Naive thymus-derived CD4-positive, alpha-beta T cell (primary cell): ENCODE measurements at regions not wholly inside any gene's neighbourhood (a gene's known extent, or its start where the extent isn't known, plus 50 kb on each side); places are given as distances from the start of the nearest gene placed in this dataset.

Experiments
- ATAC-seq: fragments of 150-1000 bp; cut with Tn5 transposase; 2 replicates; pipeline ENCODE4 v1.10.0; 2021; ENCODE audit warnings: mild to moderate bottlenecking, moderate library complexity
- CTCF ChIA-PET: fragments of 350-600 bp; sonication (Branson Sonifier 250); formaldehyde crosslinking; loops from one replicate; lab custom pipeline; 2021; ENCODE audit warnings: antibody characterized with exemption; lab: Charles Lee
- POLR2A ChIA-PET: fragments of 350-600 bp; sonication (Branson Sonifier 250); formaldehyde crosslinking; loops from one replicate; lab custom pipeline; 2021; ENCODE audit warnings: antibody characterized with exemption, inconsistent platforms; lab: Charles Lee
- DNase-seq, 9 donors: peaks; one replicate each; pipeline versions ENCODE4 v3.0.0 to v3.0.0-alpha.2; 2020 to 2022; ENCODE audit warnings: mixed read lengths in 1 of 9
- H3K27ac ChIP-seq: one replicate; pipeline ENCODE4 v1.7.0; 2013; ENCODE audit warnings: mild to moderate bottlenecking, low read depth, low read length, moderate library complexity
- H3K27me3 ChIP-seq, 2 donors: one replicate each; pipeline ENCODE4 v1.7.0; 2013; ENCODE audit warnings: low read length in 2 of 2, mild to moderate bottlenecking in 2 of 2, moderate library complexity in 2 of 2; ENCODE audit not compliant: control insufficient read depth in 2 of 2, insufficient read depth in 2 of 2
- H3K36me3 ChIP-seq, 3 experiments: 1 replicate in 2 of 3; 2 replicates in 1 of 3; pipeline ENCODE4 v1.7.0; 2013; ENCODE audit warnings: low read length in 3 of 3, mild to moderate bottlenecking in 3 of 3, moderate library complexity in 1 of 3; ENCODE audit not compliant: insufficient read depth in 3 of 3, control insufficient read depth in 2 of 3
- H3K4me1 ChIP-seq, 2 donors: one replicate each; pipeline ENCODE4 v1.7.0; 2013; ENCODE audit warnings: low read length in 2 of 2, mild to moderate bottlenecking in 2 of 2, moderate library complexity in 1 of 2; ENCODE audit not compliant: control insufficient read depth in 2 of 2, insufficient read depth in 2 of 2
- H3K4me3 ChIP-seq: 2 replicates; pipeline ENCODE4 v1.7.0; 2013; ENCODE audit warnings: mild to moderate bottlenecking, low read length
- H3K9me3 ChIP-seq, 3 experiments: 1 replicate in 2 of 3; 2 replicates in 1 of 3; pipeline ENCODE4 v1.7.0; 2013; ENCODE audit warnings: low read length in 3 of 3; ENCODE audit not compliant: control insufficient read depth in 2 of 3
- H3K27ac Mint-ChIP-seq, 9 donors: one replicate each; pipeline ENCODE4 v1.8.0; 2020 to 2022; ENCODE audit warnings: mixed read lengths in 9 of 9, mild to moderate bottlenecking in 8 of 9, moderate library complexity in 5 of 9, inconsistent platforms in 2 of 9
- H3K27me3 Mint-ChIP-seq, 5 donors: one replicate each; pipeline ENCODE4 v1.8.0; 2021 to 2022; ENCODE audit warnings: mixed read lengths in 5 of 5, mild to moderate bottlenecking in 1 of 5
- H3K36me3 Mint-ChIP-seq, 5 donors: one replicate each; pipeline ENCODE4 v1.8.0; 2020 to 2022; ENCODE audit warnings: mixed read lengths in 5 of 5, mild to moderate bottlenecking in 3 of 5, inconsistent platforms in 1 of 5
- H3K4me1 Mint-ChIP-seq, 7 donors: one replicate each; pipeline ENCODE4 v1.8.0; 2020 to 2022; ENCODE audit warnings: mixed read lengths in 7 of 7, mild to moderate bottlenecking in 3 of 7, inconsistent platforms in 1 of 7
- H3K4me3 Mint-ChIP-seq, 10 donors: one replicate each; pipeline ENCODE4 v1.8.0; 2020 to 2022; ENCODE audit warnings: mild to moderate bottlenecking in 10 of 10, mixed read lengths in 10 of 10, moderate library complexity in 6 of 10, inconsistent platforms in 2 of 10
- H3K9me3 Mint-ChIP-seq, 11 donors: one replicate each; pipeline ENCODE4 v1.8.0; 2020 to 2022; ENCODE audit warnings: mixed read lengths in 11 of 11, mild to moderate bottlenecking in 4 of 11, inconsistent platforms in 1 of 11, moderate library complexity in 1 of 11
- intact Hi-C, 2 donors: fragments of 100-400 bp; cut with micrococcal nuclease; formaldehyde crosslinking; loops; one replicate each; pipeline ENCODE4 v1.15.1; 2023

DNA sequence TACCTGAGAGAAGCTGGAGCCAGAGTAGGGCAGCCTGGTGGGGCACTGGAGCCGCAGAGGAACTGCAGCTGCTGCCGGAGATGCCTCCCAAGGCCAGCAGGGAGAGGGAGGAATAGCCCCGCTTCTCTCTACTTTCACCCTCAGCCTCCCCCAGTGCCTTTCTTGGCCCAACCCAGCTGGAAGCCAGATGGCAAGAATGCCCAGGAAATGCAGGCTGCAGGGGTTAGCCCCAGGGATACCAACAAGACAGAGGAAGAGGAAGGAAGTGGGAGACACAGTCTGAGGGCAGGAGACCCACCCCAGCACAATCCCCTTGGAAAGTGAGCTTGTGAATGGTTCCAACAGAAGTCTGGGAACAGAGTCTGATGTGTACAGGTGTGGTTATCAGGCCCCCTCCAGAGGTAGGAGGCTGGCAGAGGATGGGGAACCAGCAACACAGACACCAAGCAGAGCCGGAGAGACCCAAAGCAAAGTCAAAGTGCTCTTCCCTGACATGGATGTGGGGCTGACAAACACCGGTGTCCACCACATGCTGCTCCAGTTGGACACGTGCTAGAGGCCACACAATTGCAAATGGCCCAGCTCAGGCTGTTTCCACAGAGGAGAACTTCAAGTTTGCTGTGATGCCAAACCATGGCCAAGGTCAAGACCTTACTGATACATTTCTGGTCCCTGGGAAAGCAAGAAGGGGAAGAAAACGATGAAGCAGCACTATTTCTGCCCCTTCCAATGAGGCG lies 418.8 kb upstream of the PROK2 start:
- H3K27me3 ChIP-seq = no peaks in the 10 kb centered on the region

DNA sequence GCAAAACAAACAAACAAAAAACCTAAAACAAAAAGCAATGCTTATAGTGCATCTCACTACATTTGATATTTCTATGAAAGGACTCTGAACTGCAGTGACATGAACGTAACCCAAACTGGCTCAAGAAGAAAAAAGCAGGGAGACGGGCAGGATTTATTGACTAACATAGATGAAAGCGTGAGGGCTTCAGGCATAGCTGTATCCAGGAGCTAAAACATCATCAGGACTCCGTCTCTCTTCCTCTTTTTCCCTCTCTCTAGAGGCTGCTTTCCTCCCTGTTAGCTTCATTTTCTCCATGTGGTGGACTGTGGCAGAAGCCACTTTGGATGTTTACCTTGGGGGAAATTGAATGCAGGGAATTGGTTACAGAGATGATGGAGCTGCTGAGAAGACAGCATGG lies 418.2 kb upstream of the PROK2 start:
- CTCF ChIA-PET = no interaction called here
- H3K36me3 Mint-ChIP-seq = peaks cover 5 to 12% (median 10%) of the 10 kb centered on the region in 5 donors
- no peak for ATAC-seq

More for the DNA sequence above, 418.8 kb upstream of the PROK2 start:
- intact Hi-C loops = no loop called here
- no peak overlapping the region for H3K4me3 Mint-ChIP-seq
- peak overlapping the region in 1 of 9 donors; percentile 34 for H3K27ac Mint-ChIP-seq
- H3K4me1 ChIP-seq = no peaks in the 10 kb centered on the region
- peaks cover 5 to 41% (median 13%) of the 10 kb centered on the region in 11 donors for H3K9me3 Mint-ChIP-seq
- no peak overlapping the region for H3K27ac ChIP-seq
- H3K36me3 ChIP-seq = no peaks in the 10 kb centered on the region
- peaks cover 3 to 11% (median 8%) of the 10 kb centered on the region in 5 donors for H3K27me3 Mint-ChIP-seq
- H3K9me3 ChIP-seq = peaks cover 0 to 6% (median 0%) of the 10 kb centered on the region in 3 experiments
- POLR2A ChIA-PET = no interaction called here
- peaks cover 0 to 1% (median 0%) of the 10 kb centered on the region in 7 donors for H3K4me1 Mint-ChIP-seq
- CTCF ChIA-PET = no interaction called here
- ATAC-seq (no peak), DNase-seq (no peak)
- H3K36me3 Mint-ChIP-seq = peaks cover 4 to 12% (median 10%) of the 10 kb centered on the region in 5 donors
- H3K4me3 ChIP-seq = no peak overlapping the region

DNA sequence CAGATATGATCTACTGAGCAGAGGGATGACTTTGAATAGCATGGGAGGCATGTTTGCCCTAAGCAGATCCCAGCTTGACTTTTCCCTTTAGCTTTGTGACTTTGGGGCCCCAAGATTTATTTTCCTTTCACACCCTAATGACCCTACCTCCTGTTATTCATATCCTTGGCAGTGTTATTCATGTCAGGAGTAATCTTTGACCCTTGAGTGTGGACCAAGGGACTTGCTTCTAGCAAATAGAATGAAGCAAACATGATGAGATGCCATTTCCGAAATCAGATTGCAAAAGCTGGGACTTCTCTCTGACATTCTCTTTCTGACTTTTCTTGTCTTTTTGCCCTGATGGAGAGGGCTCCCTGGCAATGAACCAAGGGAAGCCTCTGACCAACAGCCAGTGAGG lies 415.4 kb upstream of the PROK2 start:
- ChIA-PET CTCF (no interaction called here), POLR2A (no interaction called here)
- H3K9me3 Mint-ChIP-seq = peaks cover 5 to 41% (median 13%) of the 10 kb centered on the region in 11 donors
- Histone ChIP-seq H3K4me3 (no peak overlapping the region), H3K27ac (no peak overlapping the region), H3K9me3 (peaks cover 0 to 6% (median 0%) of the 10 kb centered on the region in 3 experiments), H3K4me1 (no peaks in the 10 kb centered on the region), H3K36me3 (no peaks in the 10 kb centered on the region), H3K27me3 (no peaks in the 10 kb centered on the region)
- intact Hi-C loops = no loop called here
- H3K27ac Mint-ChIP-seq = peak overlapping the region in 1 of 9 donors; percentile 11
- H3K4me1 Mint-ChIP-seq = peaks cover 0 to 1% (median 0%) of the 10 kb centered on the region in 7 donors
- H3K4me3 Mint-ChIP-seq = no peak overlapping the region
- DNase-seq (no peak), ATAC-seq (no peak)
- H3K36me3 Mint-ChIP-seq = peaks cover 6 to 12% (median 10%) of the 10 kb centered on the region in 5 donors
- H3K27me3 Mint-ChIP-seq = peaks cover 3 to 11% (median 8%) of the 10 kb centered on the region in 5 donors

More for the DNA sequence above, 418.2 kb upstream of the PROK2 start:
- Histone ChIP-seq H3K27me3 (no peaks in the 10 kb centered on the region), H3K4me3 (no peak overlapping the region), H3K9me3 (peaks cover 0 to 6% (median 0%) of the 10 kb centered on the region in 3 experiments), H3K36me3 (no peaks in the 10 kb centered on the region), H3K27ac (no peak overlapping the region), H3K4me1 (no peaks in the 10 kb centered on the region)
- intact Hi-C loops = no loop called here
- peaks cover 5 to 41% (median 13%) of the 10 kb centered on the region in 11 donors for H3K9me3 Mint-ChIP-seq
- no peak overlapping the region for H3K27ac Mint-ChIP-seq
- no peak for DNase-seq
- H3K27me3 Mint-ChIP-seq = peaks cover 3 to 11% (median 8%) of the 10 kb centered on the region in 5 donors
- H3K4me3 Mint-ChIP-seq = no peak overlapping the region
- peaks cover 0 to 1% (median 0%) of the 10 kb centered on the region in 7 donors for H3K4me1 Mint-ChIP-seq
- POLR2A ChIA-PET = no interaction called here

DNA sequence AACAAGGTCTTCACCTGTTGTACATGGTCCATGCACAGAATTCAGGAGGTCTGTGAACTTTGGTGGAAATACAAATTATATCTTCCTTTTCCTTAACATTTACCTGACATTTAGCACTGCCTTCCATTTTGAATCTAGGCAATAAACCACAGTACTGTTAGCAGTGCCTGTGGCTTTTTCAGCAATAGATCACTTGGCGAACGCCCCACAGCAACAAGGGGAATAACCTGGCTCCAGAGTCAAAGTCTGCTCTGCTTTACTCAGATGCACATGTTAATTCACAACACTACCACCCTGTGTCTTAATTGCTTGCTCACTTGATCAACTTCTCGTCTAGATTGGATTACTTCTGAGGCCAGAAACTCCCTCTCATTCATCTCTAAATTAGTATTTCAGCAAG lies 414.6 kb upstream of the PROK2 start:
- H3K27ac ChIP-seq = no peak overlapping the region
- H3K9me3 ChIP-seq = peaks cover 0 to 6% (median 0%) of the 10 kb centered on the region in 3 experiments
- POLR2A ChIA-PET = no interaction called here
- H3K36me3 ChIP-seq = no peaks in the 10 kb centered on the region
- H3K27me3 ChIP-seq = no peaks in the 10 kb centered on the region
- intact Hi-C loops = no loop called here
- Mint-ChIP-seq H3K27ac (no peak overlapping the region), H3K4me1 (no peaks in the 10 kb centered on the region), H3K4me3 (no peak overlapping the region), H3K9me3 (peaks cover 5 to 41% (median 13%) of the 10 kb centered on the region in 11 donors), H3K36me3 (peaks cover 6 to 12% (median 10%) of the 10 kb centered on the region in 5 donors), H3K27me3 (peaks cover 3 to 11% (median 8%) of the 10 kb centered on the region in 5 donors)
- DNase-seq (no peak), ATAC-seq (no peak)
- CTCF ChIA-PET = no interaction called here
- H3K4me1 ChIP-seq = no peaks in the 10 kb centered on the region
- no peak overlapping the region for H3K4me3 ChIP-seq

DNA sequence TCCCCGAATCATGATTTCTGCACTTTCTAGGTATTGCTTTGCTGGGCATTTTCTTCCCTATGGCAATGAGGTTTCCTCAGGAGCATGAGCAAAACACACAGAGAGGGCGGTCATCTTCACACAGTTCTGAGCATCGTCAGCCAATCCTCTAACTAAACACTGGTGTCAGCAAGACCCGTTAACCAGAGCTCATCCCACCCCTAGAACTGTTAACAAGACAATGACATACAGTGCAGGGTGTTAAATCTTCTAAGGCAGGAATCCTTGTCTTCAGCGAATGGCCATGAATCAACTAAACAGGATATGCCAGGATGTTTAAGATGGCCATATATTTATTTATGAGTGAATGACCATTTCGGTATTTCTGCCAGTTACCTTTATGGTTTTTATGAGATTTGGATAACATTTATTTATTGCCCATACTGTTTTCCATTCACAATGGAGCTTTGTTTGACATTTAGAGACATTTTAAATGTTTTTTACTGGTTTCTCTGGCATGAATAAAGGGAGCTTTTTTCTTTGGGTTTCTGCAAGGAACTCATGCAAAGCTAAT lies 411.5 kb upstream of the PROK2 start:
- DNase-seq (no peak), ATAC-seq (no peak)
- H3K4me3 ChIP-seq = no peak overlapping the region
- H3K4me3 Mint-ChIP-seq = no peak overlapping the region
- H3K27me3 ChIP-seq = no peaks in the 10 kb centered on the region
- H3K27ac Mint-ChIP-seq = no peak overlapping the region
- peaks cover 5 to 39% (median 12%) of the 10 kb centered on the region in 11 donors for H3K9me3 Mint-ChIP-seq
- H3K36me3 ChIP-seq = no peaks in the 10 kb centered on the region
- ChIA-PET POLR2A (no interaction called here), CTCF (no interaction called here)
- no peaks in the 10 kb centered on the region for H3K4me1 Mint-ChIP-seq
- intact Hi-C loops = no loop called here
- H3K27ac ChIP-seq = no peak overlapping the region
- peaks cover 0 to 6% (median 0%) of the 10 kb centered on the region in 3 experiments for H3K9me3 ChIP-seq
- peaks cover 0 to 9% (median 0%) of the 10 kb centered on the region in 5 donors for H3K27me3 Mint-ChIP-seq
- H3K4me1 ChIP-seq = no peaks in the 10 kb centered on the region
- H3K36me3 Mint-ChIP-seq = peaks cover 3 to 12% (median 8%) of the 10 kb centered on the region in 5 donors

DNA sequence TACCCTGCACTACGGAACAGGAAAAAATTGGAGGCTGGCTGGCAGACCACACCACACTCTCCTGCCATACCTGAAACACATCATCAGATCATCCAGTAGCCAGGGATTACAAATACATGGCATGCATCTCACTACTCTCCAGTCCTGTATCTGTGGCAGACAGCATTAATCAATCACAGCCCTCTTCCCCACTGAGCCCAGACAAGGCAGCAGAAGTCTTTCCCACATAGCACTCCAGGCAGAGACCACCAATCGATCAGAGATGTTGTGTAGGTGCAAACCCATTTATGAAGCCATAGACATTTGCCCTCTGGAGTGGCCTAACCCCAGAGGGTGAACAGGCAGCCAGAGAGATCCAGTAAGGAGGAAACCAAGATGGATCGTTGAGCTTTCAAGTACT lies 410.9 kb upstream of the PROK2 start:
- DNase-seq = no peak
- Histone ChIP-seq H3K27ac (no peak overlapping the region), H3K4me1 (no peaks in the 10 kb centered on the region), H3K36me3 (no peaks in the 10 kb centered on the region), H3K4me3 (no peak overlapping the region), H3K27me3 (no peaks in the 10 kb centered on the region), H3K9me3 (peaks cover 0 to 6% (median 0%) of the 10 kb centered on the region in 3 experiments)
- POLR2A ChIA-PET = no interaction called here
- Mint-ChIP-seq H3K4me1 (no peaks in the 10 kb centered on the region), H3K36me3 (peaks cover 3 to 12% (median 7%) of the 10 kb centered on the region in 5 donors), H3K4me3 (no peak overlapping the region), H3K9me3 (peaks cover 6 to 35% (median 12%) of the 10 kb centered on the region in 11 donors), H3K27me3 (peaks cover 0 to 9% (median 0%) of the 10 kb centered on the region in 5 donors), H3K27ac (no peak overlapping the region)
- no peak for ATAC-seq
- CTCF ChIA-PET = interaction anchor here (1.1 kb wide), 1 partner anchor 320 kb away, joined by 3 read pairs; no protein-coding TSS in a partner anchor
- intact Hi-C loops = no loop called here
